ENCODE measurements at regions not wholly inside any gene's neighbourhood (a gene's known extent, or its start where the extent isn't known, plus 50 kb on each side); places are given as distances from the start of the nearest gene placed in this dataset.

- Histone ChIP-seq H3K9ac (ENCODE audit: low read depth in 1 of 3, low read length in 3 of 3) (no peak overlapping the region), H3K4me1 (ENCODE audit: control insufficient read depth in 3 of 3, insufficient read depth in 3 of 3, low read length in 3 of 3) (peaks cover 6 to 16% (median 10%) of the 10 kb centered on the region in 3 donors), H3K27ac (ENCODE audit: low read depth, low read length) (no peak overlapping the region), H3K9me3 (ENCODE audit: control insufficient read depth in 3 of 3, low read length in 3 of 3) (no peaks in the 10 kb centered on the region), H3K4me3 (ENCODE audit: low read length in 3 of 3) (no peak overlapping the region), H3K36me3 (ENCODE audit: control insufficient read depth in 3 of 3, insufficient read depth in 3 of 3, low read length in 3 of 3) (no peaks in the 10 kb centered on the region), H3K27me3 (ENCODE audit: control insufficient read depth in 3 of 3, insufficient read depth in 3 of 3, low read length in 3 of 3) (no peaks in the 10 kb centered on the region)
These were observed 50.4 kb upstream of the RAPH1 start for GRCh38 chr2:203585516-203585915.

GRCh38 chr2:203586206-203586605, 51.1 kb upstream of the RAPH1 start:
- H3K4me3 ChIP-seq (ENCODE audit: low read length in 3 of 3): no peak overlapping the region
- H3K27me3 ChIP-seq (ENCODE audit: control insufficient read depth in 3 of 3, insufficient read depth in 3 of 3, low read length in 3 of 3): no peaks in the 10 kb centered on the region
- peaks cover 6 to 12% (median 10%) of the 10 kb centered on the region in 3 donors for H3K4me1 ChIP-seq (ENCODE audit: control insufficient read depth in 3 of 3, insufficient read depth in 3 of 3, low read length in 3 of 3)

GRCh38 chr2:203586696-203587095, 51.6 kb upstream of the RAPH1 start:
- Histone ChIP-seq H3K9me3 (ENCODE audit: control insufficient read depth in 3 of 3, low read length in 3 of 3) (no peaks in the 10 kb centered on the region), H3K4me1 (ENCODE audit: control insufficient read depth in 3 of 3, insufficient read depth in 3 of 3, low read length in 3 of 3) (peaks cover 6 to 12% (median 10%) of the 10 kb centered on the region in 3 donors), H3K36me3 (ENCODE audit: control insufficient read depth in 3 of 3, insufficient read depth in 3 of 3, low read length in 3 of 3) (no peaks in the 10 kb centered on the region), H3K27ac (ENCODE audit: low read depth, low read length) (no peak overlapping the region), H3K27me3 (ENCODE audit: control insufficient read depth in 3 of 3, insufficient read depth in 3 of 3, low read length in 3 of 3) (no peaks in the 10 kb centered on the region), H3K9ac (ENCODE audit: low read depth in 1 of 3, low read length in 3 of 3) (no peak overlapping the region), H3K4me3 (ENCODE audit: low read length in 3 of 3) (no peak overlapping the region)

More at GRCh38 chr2:203586206-203586605, 51.1 kb upstream of the RAPH1 start:
- H3K9me3 ChIP-seq (ENCODE audit: control insufficient read depth in 3 of 3, low read length in 3 of 3): no peaks in the 10 kb centered on the region
- no peaks in the 10 kb centered on the region for H3K36me3 ChIP-seq (ENCODE audit: control insufficient read depth in 3 of 3, insufficient read depth in 3 of 3, low read length in 3 of 3)
- no peak overlapping the region for H3K27ac ChIP-seq (ENCODE audit: low read depth, low read length)
- H3K9ac ChIP-seq (ENCODE audit: low read depth in 1 of 3, low read length in 3 of 3): no peak overlapping the region

- Histone ChIP-seq H3K4me1 (ENCODE audit: control insufficient read depth in 3 of 3, insufficient read depth in 3 of 3, low read length in 3 of 3) (peaks cover 0 to 2% (median under 1%) of the 10 kb centered on the region in 3 donors), H3K27me3 (ENCODE audit: control insufficient read depth in 3 of 3, insufficient read depth in 3 of 3, low read length in 3 of 3) (no peaks in the 10 kb centered on the region), H3K9ac (ENCODE audit: low read depth in 1 of 3, low read length in 3 of 3) (no peak overlapping the region), H3K9me3 (ENCODE audit: control insufficient read depth in 3 of 3, low read length in 3 of 3) (no peaks in the 10 kb centered on the region), H3K27ac (ENCODE audit: low read depth, low read length) (no peak overlapping the region), H3K36me3 (ENCODE audit: control insufficient read depth in 3 of 3, insufficient read depth in 3 of 3, low read length in 3 of 3) (no peaks in the 10 kb centered on the region), H3K4me3 (ENCODE audit: low read length in 3 of 3) (no peak overlapping the region)
These were observed 55.4 kb upstream of the RAPH1 start for GRCh38 chr2:203590496-203590895.

GRCh38 chr2:203591642-203592041, 56.5 kb upstream of the RAPH1 start:
- Histone ChIP-seq H3K4me3 (ENCODE audit: low read length in 3 of 3) (no peak overlapping the region), H3K9me3 (ENCODE audit: control insufficient read depth in 3 of 3, low read length in 3 of 3) (no peaks in the 10 kb centered on the region), H3K36me3 (ENCODE audit: control insufficient read depth in 3 of 3, insufficient read depth in 3 of 3, low read length in 3 of 3) (no peaks in the 10 kb centered on the region), H3K4me1 (ENCODE audit: control insufficient read depth in 3 of 3, insufficient read depth in 3 of 3, low read length in 3 of 3) (no peaks in the 10 kb centered on the region), H3K9ac (ENCODE audit: low read depth in 1 of 3, low read length in 3 of 3) (no peak overlapping the region), H3K27me3 (ENCODE audit: control insufficient read depth in 3 of 3, insufficient read depth in 3 of 3, low read length in 3 of 3) (no peaks in the 10 kb centered on the region), H3K27ac (ENCODE audit: low read depth, low read length) (no peak overlapping the region)

- no peak overlapping the region for H3K4me3 ChIP-seq (ENCODE audit: low read length in 3 of 3)
- no peaks in the 10 kb centered on the region for H3K36me3 ChIP-seq (ENCODE audit: control insufficient read depth in 3 of 3, insufficient read depth in 3 of 3, low read length in 3 of 3)
- no peaks in the 10 kb centered on the region for H3K9me3 ChIP-seq (ENCODE audit: control insufficient read depth in 3 of 3, low read length in 3 of 3)
- H3K27me3 ChIP-seq (ENCODE audit: control insufficient read depth in 3 of 3, insufficient read depth in 3 of 3, low read length in 3 of 3): no peaks in the 10 kb centered on the region
- no peak overlapping the region for H3K27ac ChIP-seq (ENCODE audit: low read depth, low read length)
- H3K4me1 ChIP-seq (ENCODE audit: control insufficient read depth in 3 of 3, insufficient read depth in 3 of 3, low read length in 3 of 3): no peaks in the 10 kb centered on the region
- H3K9ac ChIP-seq (ENCODE audit: low read depth in 1 of 3, low read length in 3 of 3): no peak overlapping the region
These were observed 57.4 kb upstream of the RAPH1 start for GRCh38 chr2:203592470-203592869.

- Histone ChIP-seq H3K4me1 (ENCODE audit: control insufficient read depth in 3 of 3, insufficient read depth in 3 of 3, low read length in 3 of 3) (no peaks in the 10 kb centered on the region), H3K27ac (ENCODE audit: low read depth, low read length) (no peak overlapping the region), H3K4me3 (ENCODE audit: low read length in 3 of 3) (no peak overlapping the region), H3K36me3 (ENCODE audit: control insufficient read depth in 3 of 3, insufficient read depth in 3 of 3, low read length in 3 of 3) (no peaks in the 10 kb centered on the region), H3K9ac (ENCODE audit: low read depth in 1 of 3, low read length in 3 of 3) (no peak overlapping the region), H3K9me3 (ENCODE audit: control insufficient read depth in 3 of 3, low read length in 3 of 3) (no peaks in the 10 kb centered on the region), H3K27me3 (ENCODE audit: control insufficient read depth in 3 of 3, insufficient read depth in 3 of 3, low read length in 3 of 3) (no peaks in the 10 kb centered on the region)
These were observed 59.4 kb upstream of the RAPH1 start for GRCh38 chr2:203594541-203594940.

GRCh38 chr2:203596183-203596582, 61.1 kb upstream of the RAPH1 start:
- H3K4me1 ChIP-seq (ENCODE audit: control insufficient read depth in 3 of 3, insufficient read depth in 3 of 3, low read length in 3 of 3): no peaks in the 10 kb centered on the region
- no peak overlapping the region for H3K4me3 ChIP-seq (ENCODE audit: low read length in 3 of 3)
- H3K27me3 ChIP-seq (ENCODE audit: control insufficient read depth in 3 of 3, insufficient read depth in 3 of 3, low read length in 3 of 3): no peaks in the 10 kb centered on the region
- no peaks in the 10 kb centered on the region for H3K36me3 ChIP-seq (ENCODE audit: control insufficient read depth in 3 of 3, insufficient read depth in 3 of 3, low read length in 3 of 3)
- H3K27ac ChIP-seq (ENCODE audit: low read depth, low read length): no peak overlapping the region
- H3K9ac ChIP-seq (ENCODE audit: low read depth in 1 of 3, low read length in 3 of 3): no peak overlapping the region
- no peaks in the 10 kb centered on the region for H3K9me3 ChIP-seq (ENCODE audit: control insufficient read depth in 3 of 3, low read length in 3 of 3)

- Histone ChIP-seq H3K27me3 (ENCODE audit: control insufficient read depth in 3 of 3, insufficient read depth in 3 of 3, low read length in 3 of 3) (no peaks in the 10 kb centered on the region), H3K9ac (ENCODE audit: low read depth in 1 of 3, low read length in 3 of 3) (no peak overlapping the region), H3K4me3 (ENCODE audit: low read length in 3 of 3) (no peak overlapping the region), H3K4me1 (ENCODE audit: control insufficient read depth in 3 of 3, insufficient read depth in 3 of 3, low read length in 3 of 3) (peaks cover 0 to 5% (median 0%) of the 10 kb centered on the region in 3 donors), H3K27ac (ENCODE audit: low read depth, low read length) (no peak overlapping the region), H3K36me3 (ENCODE audit: control insufficient read depth in 3 of 3, insufficient read depth in 3 of 3, low read length in 3 of 3) (no peaks in the 10 kb centered on the region), H3K9me3 (ENCODE audit: control insufficient read depth in 3 of 3, low read length in 3 of 3) (no peaks in the 10 kb centered on the region)
These were observed 64.4 kb upstream of the RAPH1 start for GRCh38 chr2:203599509-203599908.

GRCh38 chr2:203600286-203600685, 65.2 kb upstream of the RAPH1 start:
- Histone ChIP-seq H3K4me3 (ENCODE audit: low read length in 3 of 3) (no peak overlapping the region), H3K9ac (ENCODE audit: low read depth in 1 of 3, low read length in 3 of 3) (no peak overlapping the region), H3K27ac (ENCODE audit: low read depth, low read length) (no peak overlapping the region), H3K36me3 (ENCODE audit: control insufficient read depth in 3 of 3, insufficient read depth in 3 of 3, low read length in 3 of 3) (no peaks in the 10 kb centered on the region), H3K27me3 (ENCODE audit: control insufficient read depth in 3 of 3, insufficient read depth in 3 of 3, low read length in 3 of 3) (no peaks in the 10 kb centered on the region), H3K4me1 (ENCODE audit: control insufficient read depth in 3 of 3, insufficient read depth in 3 of 3, low read length in 3 of 3) (peaks cover 0 to 5% (median 0%) of the 10 kb centered on the region in 3 donors), H3K9me3 (ENCODE audit: control insufficient read depth in 3 of 3, low read length in 3 of 3) (no peaks in the 10 kb centered on the region)
